Peyer's patch (tissue), 4 donors: ENCODE measurements at regions not wholly inside any gene's neighbourhood (a gene's known extent, or its start where the extent isn't known, plus 50 kb on each side); places are given as distances from the start of the nearest gene placed in this dataset.
"Not testable (repeated sequence)": the region's sequence is repeated elsewhere in the genome, so short reads cannot be mapped to it uniquely, and the experiment has no call there.

Experiments used
- DNase-seq, 3 donors: peaks; one replicate each; pipeline ENCODE4 v3.0.0-alpha.2; 2017 to 2019
- H3K27ac ChIP-seq, 4 donors: fragments of 200-600 bp; sonication (generic); one replicate each; pipeline ENCODE4 v1.5.1; 2016 to 2019
- H3K27me3 ChIP-seq, 2 donors: fragments of 200-600 bp; sonication (generic); one replicate each; pipeline ENCODE4 v1.5.1; 2019
- H3K36me3 ChIP-seq, 3 donors: fragments of 200-600 bp; sonication (generic); one replicate each; pipeline ENCODE4 v1.5.1; 2016 to 2019
- H3K4me1 ChIP-seq, 4 donors: fragments of 200-600 bp; sonication (generic); one replicate each; pipeline ENCODE4 v1.5.1; 2016 to 2019
- H3K4me3 ChIP-seq, 4 donors: fragments of 200-600 bp; sonication (generic); 1 replicate in 3 of 4; 2 replicates in 1 of 4; pipeline ENCODE4 v1.5.1; 2016 to 2019; ENCODE audit warnings: mild to moderate bottlenecking in 1 of 4
- H3K9me3 ChIP-seq, 4 donors: fragments of 200-600 bp; sonication (generic); one replicate each; pipeline ENCODE4 v1.5.1; 2016 to 2019; ENCODE audit warnings: mild to moderate bottlenecking in 1 of 4
- CTCF ChIP-seq, 6 experiments: fragments of 450-650 bp in 4 of 6; fragments of 200-600 bp in 2 of 6; sonication (generic) in 1 of 6; IDR thresholded peaks; one replicate each; pipeline ENCODE4 v1.5.1; 2017 to 2019; ENCODE audit warnings: antibody characterized with exemption in 6 of 6, mild to moderate bottlenecking in 3 of 6, moderate library complexity in 1 of 6
- POLR2A ChIP-seq, 2 donors: fragments of 450-650 bp; IDR thresholded peaks; one replicate each; pipeline ENCODE4 v1.5.1; 2017; ENCODE audit warnings: antibody characterized with exemption in 2 of 2, mild to moderate bottlenecking in 2 of 2, moderate library complexity in 2 of 2

- Histone ChIP-seq H3K36me3 (no peaks in the 10 kb centered on the region), H3K4me1 (peaks cover 0 to 2% (median 0%) of the 10 kb centered on the region in 4 donors), H3K27ac (no peak overlapping the region), H3K4me3 (no peak overlapping the region), H3K27me3 (no peaks in the 10 kb centered on the region), H3K9me3 (no peaks in the 10 kb centered on the region)
- no peak for DNase-seq
- TF ChIP-seq POLR2A (IDR thresholded peaks at IDR 0.05) = no peak
- no peak for TF ChIP-seq CTCF (IDR thresholded peaks at IDR 0.05)
Observed at GRCh38 chr3:177620073-177620472, 422.8 kb upstream of the TBL1XR1 start.

GRCh38 chr3:177622520-177622919, 425.2 kb upstream of the TBL1XR1 start:
- Histone ChIP-seq H3K4me1 (no peaks in the 10 kb centered on the region), H3K27me3 (no peaks in the 10 kb centered on the region), H3K36me3 (no peaks in the 10 kb centered on the region), H3K27ac (no peak overlapping the region), H3K9me3 (no peaks in the 10 kb centered on the region), H3K4me3 (no peak overlapping the region)
- DNase-seq = no peak
- TF ChIP-seq CTCF (IDR thresholded peaks at IDR 0.05) = no peak
- TF ChIP-seq POLR2A (IDR thresholded peaks at IDR 0.05) = no peak

- TF ChIP-seq CTCF (IDR thresholded peaks at IDR 0.05) (no peak), POLR2A (IDR thresholded peaks at IDR 0.05) (no peak)
- Histone ChIP-seq H3K9me3 (no peaks in the 10 kb centered on the region), H3K4me3 (no peak overlapping the region), H3K27ac (no peak overlapping the region), H3K27me3 (no peaks in the 10 kb centered on the region), H3K36me3 (no peaks in the 10 kb centered on the region), H3K4me1 (no peaks in the 10 kb centered on the region)
- no peak for DNase-seq
Observed at GRCh38 chr3:177622982-177623617, 425.8 kb upstream of the TBL1XR1 start.

- no peak for TF ChIP-seq CTCF (IDR thresholded peaks at IDR 0.05)
- Histone ChIP-seq H3K9me3 (no peaks in the 10 kb centered on the region), H3K4me3 (no peak overlapping the region), H3K27me3 (no peaks in the 10 kb centered on the region), H3K36me3 (no peaks in the 10 kb centered on the region), H3K4me1 (no peaks in the 10 kb centered on the region), H3K27ac (no peak overlapping the region)
- no peak for DNase-seq
Observed at GRCh38 chr3:177624528-177625495, 427.5 kb upstream of the TBL1XR1 start.

- no peaks in the 10 kb centered on the region for H3K9me3 ChIP-seq
- H3K27me3 ChIP-seq = no peaks in the 10 kb centered on the region
- no peaks in the 10 kb centered on the region for H3K4me1 ChIP-seq
- no peak overlapping the region for H3K27ac ChIP-seq
- H3K36me3 ChIP-seq = no peaks in the 10 kb centered on the region
- no peak for DNase-seq
- TF ChIP-seq POLR2A (IDR thresholded peaks at IDR 0.05) (no peak), CTCF (IDR thresholded peaks at IDR 0.05) (no peak)
- H3K4me3 ChIP-seq = no peak overlapping the region
Observed at GRCh38 chr3:177626045-177626444, 428.8 kb upstream of the TBL1XR1 start.

GRCh38 chr3:177628095-177628719, 430.9 kb upstream of the TBL1XR1 start:
- not testable (repeated sequence) for H3K27ac ChIP-seq, H3K9me3 ChIP-seq, H3K4me1 ChIP-seq, H3K36me3 ChIP-seq, H3K4me3 ChIP-seq, DNase-seq, H3K27me3 ChIP-seq
